SK-N-SH treated with all-trans-retinoic acid at 6 μM for 48 hours (cell line): ENCODE measurements at regions not wholly inside any gene's neighbourhood (a gene's known extent, or its start where the extent isn't known, plus 50 kb on each side); places are given as distances from the start of the nearest gene placed in this dataset.

Experiments used
- TCF4 ChIP-seq: fragments of 250-450 bp; sonication (Bioruptor Pico); IDR thresholded peaks from 2 replicates; pipeline ENCODE4 v1.8.0; 2021; ENCODE audit warnings: mild to moderate bottlenecking, moderate library complexity, borderline replicate concordance
- ZFP3 ChIP-seq: fragments of 250-450 bp; sonication (Bioruptor Pico); IDR thresholded peaks from 2 replicates; pipeline ENCODE4 v1.5.0; 2020; ENCODE audit warnings: mild to moderate bottlenecking, moderate library complexity
- ZNF565 ChIP-seq: fragments of 450-650 bp; formaldehyde crosslinking; conservative IDR thresholded peaks from 2 replicates; pipeline ENCODE4 v1.5.0; 2020; ENCODE audit warnings: low read depth, mild to moderate bottlenecking, moderate library complexity
- ZNF70 ChIP-seq: fragments of 450-650 bp; formaldehyde crosslinking; IDR thresholded peaks from 2 replicates; pipeline ENCODE4 v1.5.0; 2020; ENCODE audit warnings: mild to moderate bottlenecking, moderate library complexity
- TF ChIP-seq, protein P1 (sequence below): fragments of 250-450 bp; sonication (Bioruptor Pico); IDR thresholded peaks from 2 replicates; pipeline ENCODE4 v1.8.0; 2020; ENCODE audit warnings: mild to moderate bottlenecking, moderate library complexity, borderline replicate concordance
- TF ChIP-seq, protein P2 (sequence below): fragments of 250-450 bp; sonication (Bioruptor Pico); IDR thresholded peaks from 2 replicates; pipeline ENCODE4 v1.8.0; 2021; ENCODE audit warnings: low read depth, mild to moderate bottlenecking, moderate library complexity, borderline replicate concordance
- TF ChIP-seq, protein P3 (sequence below): fragments of 250-450 bp; sonication (Bioruptor Pico); IDR thresholded peaks from 2 replicates; pipeline ENCODE4 v1.5.1; 2021; ENCODE audit warnings: mild to moderate bottlenecking, moderate library complexity

DNA sequence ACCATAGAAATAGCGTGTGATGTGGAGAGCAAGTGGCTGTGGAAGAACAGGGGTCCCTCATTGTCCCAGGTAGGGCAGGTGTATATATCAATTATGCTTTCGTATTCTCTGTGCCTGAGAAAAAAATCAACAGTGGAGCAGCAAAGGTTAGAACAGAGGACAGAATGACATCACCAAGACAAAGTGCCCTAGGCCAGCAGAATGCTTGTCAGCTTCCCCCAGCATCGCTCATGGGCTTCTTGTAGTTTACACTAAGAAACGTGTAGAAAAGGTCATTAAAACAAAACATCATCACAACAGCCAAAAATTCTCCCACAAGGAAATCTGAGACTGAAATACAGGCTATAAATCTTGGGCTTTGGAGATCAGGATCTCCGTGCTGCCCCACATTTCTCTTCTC lies 288.0 kb downstream of the TDRD15 start:
- TF ChIP-seq ZNF70 (CRISPR knock-in tag) = no peak
- no peak for TF ChIP-seq ZNF565 (CRISPR knock-in tag)
- TF ChIP-seq ZFP3 (CRISPR knock-in tag) = no peak
- TF ChIP-seq, protein P1, sequence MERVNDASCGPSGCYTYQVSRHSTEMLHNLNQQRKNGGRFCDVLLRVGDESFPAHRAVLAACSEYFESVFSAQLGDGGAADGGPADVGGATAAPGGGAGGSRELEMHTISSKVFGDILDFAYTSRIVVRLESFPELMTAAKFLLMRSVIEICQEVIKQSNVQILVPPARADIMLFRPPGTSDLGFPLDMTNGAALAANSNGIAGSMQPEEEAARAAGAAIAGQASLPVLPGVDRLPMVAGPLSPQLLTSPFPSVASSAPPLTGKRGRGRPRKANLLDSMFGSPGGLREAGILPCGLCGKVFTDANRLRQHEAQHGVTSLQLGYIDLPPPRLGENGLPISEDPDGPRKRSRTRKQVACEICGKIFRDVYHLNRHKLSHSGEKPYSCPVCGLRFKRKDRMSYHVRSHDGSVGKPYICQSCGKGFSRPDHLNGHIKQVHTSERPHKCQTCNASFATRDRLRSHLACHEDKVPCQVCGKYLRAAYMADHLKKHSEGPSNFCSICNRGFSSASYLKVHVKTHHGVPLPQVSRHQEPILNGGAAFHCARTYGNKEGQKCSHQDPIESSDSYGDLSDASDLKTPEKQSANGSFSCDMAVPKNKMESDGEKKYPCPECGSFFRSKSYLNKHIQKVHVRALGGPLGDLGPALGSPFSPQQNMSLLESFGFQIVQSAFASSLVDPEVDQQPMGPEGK (CRISPR knock-in tag) = no peak
- TF ChIP-seq TCF4 (CRISPR knock-in tag) = no peak
- TF ChIP-seq, protein P2, sequence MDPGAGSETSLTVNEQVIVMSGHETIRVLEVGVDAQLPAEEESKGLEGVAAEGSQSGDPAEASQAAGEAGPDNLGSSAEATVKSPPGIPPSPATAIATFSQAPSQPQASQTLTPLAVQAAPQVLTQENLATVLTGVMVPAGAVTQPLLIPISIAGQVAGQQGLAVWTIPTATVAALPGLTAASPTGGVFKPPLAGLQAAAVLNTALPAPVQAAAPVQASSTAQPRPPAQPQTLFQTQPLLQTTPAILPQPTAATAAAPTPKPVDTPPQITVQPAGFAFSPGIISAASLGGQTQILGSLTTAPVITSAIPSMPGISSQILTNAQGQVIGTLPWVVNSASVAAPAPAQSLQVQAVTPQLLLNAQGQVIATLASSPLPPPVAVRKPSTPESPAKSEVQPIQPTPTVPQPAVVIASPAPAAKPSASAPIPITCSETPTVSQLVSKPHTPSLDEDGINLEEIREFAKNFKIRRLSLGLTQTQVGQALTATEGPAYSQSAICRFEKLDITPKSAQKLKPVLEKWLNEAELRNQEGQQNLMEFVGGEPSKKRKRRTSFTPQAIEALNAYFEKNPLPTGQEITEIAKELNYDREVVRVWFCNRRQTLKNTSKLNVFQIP (CRISPR knock-in tag) = no peak
- TF ChIP-seq, protein P3, sequence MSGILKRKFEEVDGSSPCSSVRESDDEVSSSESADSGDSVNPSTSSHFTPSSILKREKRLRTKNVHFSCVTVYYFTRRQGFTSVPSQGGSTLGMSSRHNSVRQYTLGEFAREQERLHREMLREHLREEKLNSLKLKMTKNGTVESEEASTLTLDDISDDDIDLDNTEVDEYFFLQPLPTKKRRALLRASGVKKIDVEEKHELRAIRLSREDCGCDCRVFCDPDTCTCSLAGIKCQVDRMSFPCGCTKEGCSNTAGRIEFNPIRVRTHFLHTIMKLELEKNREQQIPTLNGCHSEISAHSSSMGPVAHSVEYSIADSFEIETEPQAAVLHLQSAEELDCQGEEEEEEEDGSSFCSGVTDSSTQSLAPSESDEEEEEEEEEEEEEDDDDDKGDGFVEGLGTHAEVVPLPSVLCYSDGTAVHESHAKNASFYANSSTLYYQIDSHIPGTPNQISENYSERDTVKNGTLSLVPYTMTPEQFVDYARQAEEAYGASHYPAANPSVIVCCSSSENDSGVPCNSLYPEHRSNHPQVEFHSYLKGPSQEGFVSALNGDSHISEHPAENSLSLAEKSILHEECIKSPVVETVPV (CRISPR knock-in tag) = no peak
